Thyroid gland (tissue), 4 donors: ENCODE measurements at regions not wholly inside any gene's neighbourhood (a gene's known extent, or its start where the extent isn't known, plus 50 kb on each side); places are given as distances from the start of the nearest gene placed in this dataset.

ENCODE experiments used
- CTCF ChIP-seq, 6 experiments: fragments of 200-600 bp in 3 of 6; fragments of 450-650 bp in 3 of 6; sonication (generic) in 3 of 6; IDR thresholded peaks; one replicate each; pipeline ENCODE4 v1.5.1; 2016 to 2019; ENCODE audit warnings: antibody characterized with exemption in 6 of 6, mild to moderate bottlenecking in 2 of 6, inconsistent platforms in 1 of 6, moderate library complexity in 1 of 6
- POLR2A ChIP-seq, 2 donors: fragments of 450-650 bp; IDR thresholded peaks; one replicate each; pipeline ENCODE4 v1.6.1; 2017; ENCODE audit warnings: antibody characterized with exemption in 2 of 2, mild to moderate bottlenecking in 2 of 2, moderate library complexity in 1 of 2

- TF ChIP-seq CTCF (IDR thresholded peaks at IDR 0.05) (no peak), POLR2A (IDR thresholded peaks at IDR 0.05) (no peak)
These were observed 67.7 kb upstream of the JCAD start for GRCh38 chr10:30127120-30127541.
